ENCODE measurements at regions not wholly inside any gene's neighbourhood (a gene's known extent, or its start where the extent isn't known, plus 50 kb on each side); places are given as distances from the start of the nearest gene placed in this dataset.

- TF ChIP-seq POLR2A (IDR thresholded peaks at IDR 0.05) = no peak
- TF ChIP-seq CTCF (IDR thresholded peaks at IDR 0.05) = no peak
- no peak for TF ChIP-seq POLR2AphosphoS5 (IDR thresholded peaks at IDR 0.05)
Measured at GRCh38 chr15:61524086-61524485, 295.0 kb upstream of the RORA start.
